H9 (cell line): ENCODE measurements at regions not wholly inside any gene's neighbourhood (a gene's known extent, or its start where the extent isn't known, plus 50 kb on each side); places are given as distances from the start of the nearest gene placed in this dataset.

Experiments
- DNase-seq: peaks from one replicate; pipeline ENCODE4 v3.0.0-alpha.2; 2017
- H2AFZ ChIP-seq: one replicate; pipeline ENCODE4 v1.6.1; 2013; ENCODE audit warnings: mild to moderate bottlenecking, low read length, control low read depth, moderate library complexity
- H2AK5ac ChIP-seq: 2 replicates; pipeline ENCODE4 v1.6.1; 2013; ENCODE audit warnings: low read length, control low read depth, mixed read lengths; ENCODE audit not compliant: insufficient read length
- H2BK120ac ChIP-seq: one replicate; pipeline ENCODE4 v1.6.1; 2013; ENCODE audit warnings: low read depth, mild to moderate bottlenecking, low read length, control low read depth, inconsistent platforms; ENCODE audit not compliant: poor library complexity, severe bottlenecking
- H2BK12ac ChIP-seq: 2 replicates; pipeline ENCODE4 v1.6.1; 2013; ENCODE audit warnings: low read length, control low read depth, mixed read lengths, low read depth; ENCODE audit not compliant: insufficient read length
- H2BK15ac ChIP-seq: 2 replicates; pipeline ENCODE4 v1.6.1; 2013; ENCODE audit warnings: low read depth, low read length, control low read depth
- H2BK20ac ChIP-seq: one replicate; pipeline ENCODE4 v1.6.1; 2013; ENCODE audit warnings: low read depth, mild to moderate bottlenecking, low read length, control low read depth, inconsistent platforms; ENCODE audit not compliant: poor library complexity, severe bottlenecking
- H2BK5ac ChIP-seq: 2 replicates; pipeline ENCODE4 v1.6.1; 2013; ENCODE audit warnings: low read length, control low read depth, mixed read lengths; ENCODE audit not compliant: insufficient read length
- H3K14ac ChIP-seq: 2 replicates; pipeline ENCODE4 v1.6.1; 2013; ENCODE audit warnings: low read length, control low read depth; ENCODE audit not compliant: insufficient read depth
- H3K18ac ChIP-seq: 2 replicates; pipeline ENCODE4 v1.6.1; 2013; ENCODE audit warnings: low read depth, mild to moderate bottlenecking, mixed read lengths, low read length, control low read depth; ENCODE audit not compliant: insufficient read length
- H3K23ac ChIP-seq: 2 replicates; pipeline ENCODE4 v1.6.1; 2013; ENCODE audit warnings: low read length, control low read depth, mixed read lengths, low read depth; ENCODE audit not compliant: insufficient read length
- H3K23me2 ChIP-seq: 2 replicates; pipeline ENCODE4 v1.6.1; 2013; ENCODE audit warnings: low read depth, mild to moderate bottlenecking, mixed read lengths, low read length, control low read depth; ENCODE audit not compliant: insufficient read length, poor library complexity, severe bottlenecking
- H3K27ac ChIP-seq: 2 replicates; pipeline ENCODE4 v1.5.1; 2013; ENCODE audit warnings: low read length, control low read depth, mixed read lengths, low read depth; ENCODE audit not compliant: insufficient read length
- H3K27me3 ChIP-seq: 2 replicates; pipeline ENCODE4 v1.6.1; 2013; ENCODE audit warnings: low read length, control low read depth, inconsistent platforms; ENCODE audit not compliant: insufficient read depth
- H3K4ac ChIP-seq: 2 replicates; pipeline ENCODE4 v1.6.1; 2013; ENCODE audit warnings: low read depth, mild to moderate bottlenecking, control low read depth, inconsistent platforms, low read length, moderate library complexity
- H3K4me1 ChIP-seq: 2 replicates; pipeline ENCODE4 v1.6.1; 2013; ENCODE audit warnings: low read length, control low read depth, inconsistent platforms; ENCODE audit not compliant: insufficient read depth
- H3K4me2 ChIP-seq: 2 replicates; pipeline ENCODE4 v1.6.1; 2013; ENCODE audit warnings: low read length, control low read depth, mixed read lengths; ENCODE audit not compliant: insufficient read length, insufficient read depth
- H3K56ac ChIP-seq: 2 replicates; pipeline ENCODE4 v1.6.1; 2013; ENCODE audit warnings: low read depth, mild to moderate bottlenecking, mixed read lengths, low read length, control low read depth; ENCODE audit not compliant: insufficient read length
- H3K79me1 ChIP-seq: 2 replicates; pipeline ENCODE4 v1.6.1; 2013; ENCODE audit warnings: low read depth, mild to moderate bottlenecking, moderate library complexity, low read length, control low read depth, inconsistent platforms; ENCODE audit not compliant: insufficient read depth, poor library complexity, severe bottlenecking
- H3K79me2 ChIP-seq: 2 replicates; pipeline ENCODE4 v1.6.1; 2013; ENCODE audit warnings: low read length, control low read depth, inconsistent platforms; ENCODE audit not compliant: insufficient read depth
- H3K9ac ChIP-seq: 2 replicates; pipeline ENCODE4 v1.6.1; 2013; ENCODE audit warnings: low read length, control low read depth, mixed read lengths; ENCODE audit not compliant: insufficient read length; ENCODE audit errors: extremely low read depth
- H3K9me3 ChIP-seq: one replicate; pipeline ENCODE4 v1.6.1; 2013; ENCODE audit warnings: low read depth, low read length, inconsistent platforms; ENCODE audit not compliant: control insufficient read depth
- H3T11ph ChIP-seq: one replicate; pipeline ENCODE4 v1.6.1; 2013; ENCODE audit warnings: mild to moderate bottlenecking, low read length, control low read depth, inconsistent platforms
- H4K20me1 ChIP-seq: one replicate; pipeline ENCODE4 v1.6.1; 2013; ENCODE audit not compliant: control insufficient read depth, insufficient read length, insufficient read depth
- H4K5ac ChIP-seq: 2 replicates; pipeline ENCODE4 v1.6.1; 2013; ENCODE audit warnings: low read depth, mild to moderate bottlenecking, mixed read lengths, low read length, control low read depth; ENCODE audit not compliant: insufficient read length
- H4K8ac ChIP-seq: replicated peaks from 2 replicates; pipeline ENCODE4 v1.6.1; 2013; ENCODE audit warnings: low read length, control low read depth, mixed read lengths, low read depth; ENCODE audit not compliant: insufficient read length
- H4K91ac ChIP-seq: 2 replicates; pipeline ENCODE4 v1.6.1; 2013; ENCODE audit warnings: low read depth, mild to moderate bottlenecking, moderate library complexity, mixed read lengths, low read length, control low read depth; ENCODE audit not compliant: insufficient read length
- H3K27ac Mint-ChIP-seq, 3 experiments: 2 replicates in 2 of 3; 3 replicates in 1 of 3; pipeline ENCODE4 v1.8.0; 2020 to 2021; ENCODE audit warnings: mixed read lengths in 3 of 3, mild to moderate bottlenecking in 1 of 3, moderate library complexity in 1 of 3
- H3K27me3 Mint-ChIP-seq: 2 replicates; pipeline ENCODE4 v1.8.0; 2021; ENCODE audit warnings: low read depth, mild to moderate bottlenecking, moderate library complexity, mixed read lengths
- H3K36me3 Mint-ChIP-seq, 3 experiments: 2 replicates in 2 of 3; 3 replicates in 1 of 3; pipeline ENCODE4 v1.8.0; 2020 to 2021; ENCODE audit warnings: low read depth in 3 of 3, mixed read lengths in 3 of 3; ENCODE audit not compliant: insufficient read depth in 1 of 3
- H3K4me1 Mint-ChIP-seq, 2 experiments: 2 replicates each; pipeline ENCODE4 v1.8.0; 2020; ENCODE audit warnings: mixed read lengths in 2 of 2
- H3K4me3 Mint-ChIP-seq, 2 experiments: 2 replicates in 1 of 2; 3 replicates in 1 of 2; pipeline ENCODE4 v1.8.0; 2020 to 2021; ENCODE audit warnings: mild to moderate bottlenecking in 2 of 2, mixed read lengths in 2 of 2, moderate library complexity in 1 of 2
- H3K9me3 Mint-ChIP-seq, 2 experiments: 2 replicates in 1 of 2; 3 replicates in 1 of 2; pipeline ENCODE4 v1.8.0; 2020; ENCODE audit warnings: mild to moderate bottlenecking in 2 of 2, mixed read lengths in 2 of 2, moderate library complexity in 1 of 2
- CTCF ChIP-seq: fragments of 200-600 bp; sonication (generic); conservative IDR thresholded peaks from 3 replicates; pipeline ENCODE4 v1.8.0; 2021; ENCODE audit warnings: antibody characterized with exemption, mild to moderate bottlenecking
- WGBS: extraction: QIAGEN DNeasy Blood & Tissue Kit; methylation state at CpG from one replicate; pipeline ENCODE4 v1.1.7; 2013; ENCODE audit warnings: missing lambda C conversion rate, low lambda C conversion rate, mixed read lengths; ENCODE audit not compliant: insufficient read length; ENCODE audit errors: extremely low coverage; 5-methylcytosine and 5-hydroxymethylcytosine counted together

- Mint-ChIP-seq H3K27me3 (peaks cover 3% of the 10 kb centered on the region; the same call in 1 of the 2 replicates), H3K27ac (no peak overlapping the region; a peak in 1 of 7 replicates)
- WGBS: no CpG with 5 or more reads among the region's 1 CpG
Measured at GRCh38 chr6:150503041-150503440, 96.6 kb upstream of the PLEKHG1 start.

More at GRCh38 chr6:150503041-150503440, 96.6 kb upstream of the PLEKHG1 start:
- no peaks in the 10 kb centered on the region for H3K23me2 ChIP-seq
- H4K91ac ChIP-seq: no peak overlapping the region
- no peak overlapping the region for H3K56ac ChIP-seq
- no peak overlapping the region for H2BK5ac ChIP-seq
- H3K4me2 ChIP-seq: no peak overlapping the region
- peaks cover 0 to 7% of the 10 kb centered on the region in 2 experiments; a peak in 2 of 4 replicates for H3K4me1 Mint-ChIP-seq
- H3K4me1 ChIP-seq: no peaks in the 10 kb centered on the region
- H3K14ac ChIP-seq: no peak overlapping the region
- no peaks in the 10 kb centered on the region for H3K27me3 ChIP-seq
- H3K79me1 ChIP-seq: no peaks in the 10 kb centered on the region
- no peaks in the 10 kb centered on the region for H4K20me1 ChIP-seq
- H2BK120ac ChIP-seq: no peak overlapping the region
- H3K9me3 ChIP-seq: no peaks in the 10 kb centered on the region
- no peak overlapping the region for H2AFZ ChIP-seq
- H3K36me3 Mint-ChIP-seq: peaks cover 0 to 9% (median 3%) of the 10 kb centered on the region in 3 experiments; a peak in 2 of 7 replicates
- H3K9ac ChIP-seq: no peak overlapping the region
- H2BK15ac ChIP-seq: no peak overlapping the region
- DNase-seq: no peak
- H3K27ac ChIP-seq: no peak overlapping the region
- no peak overlapping the region for H3K4ac ChIP-seq
- no peak overlapping the region for H3T11ph ChIP-seq
- no peaks in the 10 kb centered on the region for H3K79me2 ChIP-seq
- peaks cover 9% of the 10 kb centered on the region in 2 experiments; a peak in 4 of 5 replicates for H3K9me3 Mint-ChIP-seq
- H2BK12ac ChIP-seq: no peak overlapping the region
- no peak for TF ChIP-seq CTCF
- no peak overlapping the region for H3K4me3 Mint-ChIP-seq
- H3K18ac ChIP-seq: no peak overlapping the region
- H2BK20ac ChIP-seq: no peak overlapping the region
- H2AK5ac ChIP-seq: no peak overlapping the region
- no peak overlapping the region for H4K8ac ChIP-seq
- H3K23ac ChIP-seq: no peak overlapping the region
- no peak overlapping the region for H4K5ac ChIP-seq
